HG02610 (cell line): ENCODE measurements at regions not wholly inside any gene's neighbourhood (a gene's known extent, or its start where the extent isn't known, plus 50 kb on each side); places are given as distances from the start of the nearest gene placed in this dataset.

Experiments used
- ATAC-seq: cut with Tn5 transposase; IDR thresholded peaks from one replicate; pipeline ENCODE4 v1.9.1; 2021; ENCODE audit warnings: mild to moderate bottlenecking, moderate library complexity; ENCODE audit not compliant: unreplicated experiment

GRCh38 chr1:79441238-79441637 is 434.7 kb upstream of the ADGRL4 start:
- ATAC-seq: no peak

- no peak for ATAC-seq
Observed at GRCh38 chr1:79437540-79437939, 431.0 kb upstream of the ADGRL4 start.

- ATAC-seq: no peak
Observed at GRCh38 chr1:79431340-79431739, 424.8 kb upstream of the ADGRL4 start.

DNA sequence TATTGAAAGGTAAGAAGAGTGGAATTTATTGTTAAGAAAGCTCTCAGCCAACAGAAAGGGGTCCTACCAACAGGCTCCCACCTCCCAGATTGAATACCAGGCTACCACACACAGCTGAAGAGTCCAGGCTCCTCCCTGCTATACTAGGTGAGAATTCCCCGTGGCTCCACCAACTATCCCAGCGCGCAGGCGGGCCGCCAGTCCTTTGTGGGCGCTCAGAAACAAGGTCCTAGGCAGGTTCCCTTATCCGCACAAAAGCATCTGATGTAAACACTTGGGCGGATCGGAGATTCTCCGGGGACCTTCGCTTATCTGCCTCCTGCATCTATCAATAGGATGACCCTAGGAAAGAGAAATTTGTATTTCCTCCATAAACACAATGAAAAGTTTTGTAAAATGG is 423.9 kb upstream of the ADGRL4 start:
- no peak for ATAC-seq

- no peak for ATAC-seq
Observed at GRCh38 chr1:79422726-79423125, 416.2 kb upstream of the ADGRL4 start.

DNA sequence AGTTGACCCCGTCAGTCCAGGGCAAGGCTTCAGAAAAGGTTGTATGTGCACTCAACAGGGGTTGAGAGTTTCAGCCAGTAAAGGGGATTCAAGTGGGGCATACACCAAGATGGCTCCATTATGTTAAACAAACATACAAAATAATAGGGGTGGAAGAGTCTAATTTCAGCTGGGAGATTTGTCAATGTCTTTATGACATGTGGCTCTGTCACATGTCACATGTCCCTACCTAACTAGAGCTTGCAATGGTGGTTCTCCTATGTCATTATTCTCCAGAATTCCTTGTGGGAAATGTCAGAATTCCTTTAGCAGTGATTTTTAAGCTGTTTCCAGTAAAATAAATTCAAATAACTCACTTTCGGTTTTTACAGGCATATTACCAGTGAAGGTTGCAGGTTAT is 392.0 kb upstream of the ADGRL4 start:
- no peak for ATAC-seq

- no peak for ATAC-seq
Observed at GRCh38 chr1:79396901-79397300, 390.4 kb upstream of the ADGRL4 start.

- no peak for ATAC-seq
Observed at GRCh38 chr1:79388694-79389361, 382.3 kb upstream of the ADGRL4 start.

- no peak for ATAC-seq
Observed at GRCh38 chr1:79386730-79387129, 380.2 kb upstream of the ADGRL4 start.

DNA sequence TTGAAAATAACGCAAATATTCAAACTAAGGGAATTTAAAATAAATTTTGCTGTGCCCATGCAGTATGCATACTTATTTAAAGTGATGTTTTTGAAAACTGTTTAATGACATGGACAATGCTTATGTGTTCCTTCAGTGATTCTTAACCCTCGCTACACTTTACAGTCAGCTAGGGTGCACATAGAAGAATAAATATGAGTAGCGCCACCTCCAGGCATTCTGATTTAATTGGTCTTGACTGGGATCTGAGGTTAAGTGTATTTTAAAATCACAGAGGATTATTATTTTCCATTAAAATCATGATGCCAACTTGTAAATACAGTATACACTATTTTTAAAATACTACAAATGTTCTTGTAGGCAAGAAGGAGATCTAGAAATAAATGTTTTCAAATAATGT is 373.5 kb upstream of the ADGRL4 start:
- ATAC-seq: no peak

DNA sequence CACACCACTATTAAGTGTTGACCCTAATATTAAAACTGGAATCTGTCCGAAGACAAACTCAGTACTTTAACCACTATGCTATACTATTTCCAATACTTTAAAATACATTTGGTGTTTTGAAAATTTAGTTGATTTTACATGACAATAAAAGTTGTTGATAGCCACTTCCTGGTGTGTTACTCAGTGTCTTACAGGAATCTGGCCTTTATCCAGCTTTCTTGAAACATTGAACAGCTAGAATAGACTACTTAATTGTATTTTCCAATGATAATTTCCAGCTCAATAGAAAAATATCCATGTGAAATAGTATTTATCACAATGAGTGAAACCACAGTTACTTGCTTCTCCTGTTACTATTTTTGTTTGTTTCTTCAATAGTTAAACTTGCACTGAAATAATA is 369.6 kb upstream of the ADGRL4 start:
- no peak for ATAC-seq

DNA sequence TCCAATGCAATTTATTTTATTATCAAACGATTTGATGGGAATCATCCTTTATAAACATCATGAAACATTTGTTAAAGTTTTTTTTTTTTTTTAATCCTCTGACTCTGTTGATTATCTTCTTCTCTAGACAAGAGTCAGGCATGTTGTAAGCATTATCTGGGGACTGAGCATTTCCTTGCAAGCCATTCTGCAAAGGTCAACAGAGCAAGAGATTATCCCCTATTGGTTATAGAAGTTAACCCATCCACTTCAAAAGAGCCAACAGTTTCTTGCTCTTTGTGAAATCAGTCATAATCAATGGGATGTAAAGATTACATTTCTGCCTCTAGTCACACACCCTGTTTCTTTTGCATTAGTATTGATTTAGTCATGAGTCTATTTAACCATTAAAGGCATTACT is 368.8 kb upstream of the ADGRL4 start:
- ATAC-seq: no peak

- no peak for ATAC-seq
Observed at GRCh38 chr1:79374397-79374796, 367.9 kb upstream of the ADGRL4 start.

GRCh38 chr1:79373481-79374125 is 367.1 kb upstream of the ADGRL4 start:
- no peak for ATAC-seq

- no peak for ATAC-seq
Observed at GRCh38 chr1:79371802-79372201, 365.3 kb upstream of the ADGRL4 start.

GRCh38 chr1:79369091-79369490 is 362.6 kb upstream of the ADGRL4 start:
- no peak for ATAC-seq

GRCh38 chr1:79364896-79365295 is 358.4 kb upstream of the ADGRL4 start:
- ATAC-seq: no peak

- ATAC-seq: no peak
Observed at GRCh38 chr1:79363430-79363829, 356.9 kb upstream of the ADGRL4 start.

DNA sequence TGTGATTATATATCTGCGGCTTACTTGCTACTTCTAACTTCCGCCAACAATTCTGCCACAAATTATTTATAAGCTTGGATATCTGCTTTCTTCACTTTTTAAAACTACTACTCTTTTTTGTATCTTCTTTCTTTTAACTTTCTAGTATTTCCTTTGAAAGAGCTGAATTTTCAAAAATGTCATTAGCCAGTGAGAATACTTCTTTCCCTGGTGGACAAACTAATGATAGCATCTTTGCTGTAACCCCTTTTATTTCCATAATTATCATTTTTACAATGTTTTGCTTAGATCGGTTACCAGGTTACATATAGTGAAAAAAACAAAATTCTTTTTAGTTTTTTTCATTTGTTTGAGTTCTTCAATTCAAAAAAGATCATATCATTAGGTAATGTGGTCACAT is 355.9 kb upstream of the ADGRL4 start:
- ATAC-seq: no peak

- ATAC-seq: no peak
Observed at GRCh38 chr1:79355090-79355489, 348.6 kb upstream of the ADGRL4 start.

DNA sequence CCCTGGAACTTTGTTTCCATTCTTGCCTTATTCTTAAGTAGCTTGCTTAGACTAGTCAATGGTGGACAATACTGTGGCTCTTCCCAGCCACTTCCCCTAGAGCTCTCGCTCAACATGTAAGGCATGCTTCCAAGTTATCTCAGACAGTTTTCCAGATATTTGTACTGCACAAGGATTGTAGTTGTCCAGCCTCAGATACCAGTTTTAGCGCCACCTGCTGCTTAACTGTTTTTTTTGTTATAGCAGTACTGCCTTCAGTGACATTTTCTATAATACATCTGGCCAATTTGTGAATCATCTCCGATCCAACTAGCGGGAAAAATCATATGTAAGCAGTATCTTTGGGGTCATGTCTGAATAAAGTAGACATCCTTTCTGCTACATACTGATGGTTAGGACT is 346.7 kb upstream of the ADGRL4 start:
- peak; percentile 54 for ATAC-seq

- ATAC-seq: no peak
Observed at GRCh38 chr1:79326875-79327274, 320.3 kb upstream of the ADGRL4 start.

GRCh38 chr1:79325705-79326104 is 319.2 kb upstream of the ADGRL4 start:
- ATAC-seq: no peak
